PC-9 (cell line): ENCODE measurements at regions not wholly inside any gene's neighbourhood (a gene's known extent, or its start where the extent isn't known, plus 50 kb on each side); places are given as distances from the start of the nearest gene placed in this dataset.

Experiments
- BruUV-seq: library from RNA; stranded (reverse); fragments of 400-500 nt; replicated peaks from 2 replicates; lab custom pipeline; 2021; lab: Mats Ljungman, UMichigan
- CTCF ChIA-PET: fragments of 300-600 bp; sonication (Branson Sonifier 250); formaldehyde crosslinking; loops from one replicate; lab custom pipeline; 2022; ENCODE audit warnings: antibody characterized with exemption; lab: Charles Lee
- POLR2A ChIA-PET: fragments of 300-600 bp; sonication (Branson Sonifier 250); formaldehyde crosslinking; loops from one replicate; lab custom pipeline; 2022; ENCODE audit warnings: antibody characterized with exemption; ENCODE audit not compliant: unreplicated experiment; lab: Charles Lee
- DNase-seq, 2 experiments: peaks; one replicate each; pipeline versions ENCODE4 v3.0.0 to v3.0.0-alpha.2; 2015 to 2022; ENCODE audit warnings: mixed read lengths in 1 of 2
- H2AFZ ChIP-seq: fragments of 200-600 bp; sonication (generic); 2 replicates; pipeline ENCODE4 v1.8.1; 2017; ENCODE audit warnings: antibody characterized with exemption
- H3F3A ChIP-seq: fragments of 200-600 bp; sonication (generic); 2 replicates; pipeline ENCODE4 v1.8.1; 2017; ENCODE audit warnings: antibody characterized with exemption, mild to moderate bottlenecking, low read depth; ENCODE audit not compliant: insufficient read depth
- H3K27ac ChIP-seq: fragments of 200-600 bp; sonication (generic); 2 replicates; pipeline ENCODE4 v1.6.1; 2016; ENCODE audit warnings: mixed run types
- H3K27me3 ChIP-seq: fragments of 200-600 bp; sonication (generic); 2 replicates; pipeline ENCODE4 v1.6.1; 2016; ENCODE audit warnings: low read depth, mixed run types; ENCODE audit not compliant: insufficient read depth
- H3K36me3 ChIP-seq: fragments of 200-600 bp; sonication (generic); 2 replicates; pipeline ENCODE4 v1.6.1; 2016; ENCODE audit warnings: low read depth, mixed run types
- H3K4me1 ChIP-seq: fragments of 200-600 bp; sonication (generic); replicated peaks from 2 replicates; pipeline ENCODE4 v1.6.1; 2016; ENCODE audit warnings: mixed run types; ENCODE audit not compliant: insufficient read depth
- H3K4me2 ChIP-seq: fragments of 200-600 bp; sonication (generic); 2 replicates; pipeline ENCODE4 v1.6.1; 2017; ENCODE audit warnings: mixed run types
- H3K4me3 ChIP-seq: fragments of 200-600 bp; sonication (generic); 2 replicates; pipeline ENCODE4 v1.6.1; 2016; ENCODE audit warnings: mixed run types
- H3K79me2 ChIP-seq: fragments of 200-600 bp; sonication (generic); 2 replicates; pipeline ENCODE4 v1.6.1; 2017; ENCODE audit warnings: low read depth, mixed run types
- H3K9me2 ChIP-seq: fragments of 200-600 bp; sonication (generic); 2 replicates; pipeline ENCODE4 v1.8.1; 2017; ENCODE audit warnings: mild to moderate bottlenecking; ENCODE audit not compliant: insufficient read depth
- H3K9me3 ChIP-seq: fragments of 200-600 bp; sonication (generic); 2 replicates; pipeline ENCODE4 v1.8.1; 2016; ENCODE audit warnings: low read depth; ENCODE audit not compliant: insufficient read depth
- H4K20me1 ChIP-seq: fragments of 200-600 bp; sonication (generic); 2 replicates; pipeline ENCODE4 v1.8.1; 2017; ENCODE audit not compliant: insufficient read depth
- EZH2 ChIP-seq: fragments of 200-600 bp; sonication (generic); IDR thresholded peaks from 2 replicates; pipeline ENCODE4 v1.8.0; 2017; ENCODE audit warnings: antibody characterized with exemption, low read depth
- intact Hi-C: fragments of 100-400 bp; cut with micrococcal nuclease; formaldehyde crosslinking; loops from one replicate; pipeline ENCODE4 v1.10.0; 2022; ENCODE audit not compliant: unreplicated experiment
- TF ChIP-seq, protein P1 (sequence below): fragments of 200-600 bp; sonication (generic); conservative IDR thresholded peaks from 2 replicates; pipeline ENCODE4 v1.6.1; 2017; ENCODE audit warnings: mixed run types, antibody characterized with exemption, mild to moderate bottlenecking, moderate library complexity

DNA sequence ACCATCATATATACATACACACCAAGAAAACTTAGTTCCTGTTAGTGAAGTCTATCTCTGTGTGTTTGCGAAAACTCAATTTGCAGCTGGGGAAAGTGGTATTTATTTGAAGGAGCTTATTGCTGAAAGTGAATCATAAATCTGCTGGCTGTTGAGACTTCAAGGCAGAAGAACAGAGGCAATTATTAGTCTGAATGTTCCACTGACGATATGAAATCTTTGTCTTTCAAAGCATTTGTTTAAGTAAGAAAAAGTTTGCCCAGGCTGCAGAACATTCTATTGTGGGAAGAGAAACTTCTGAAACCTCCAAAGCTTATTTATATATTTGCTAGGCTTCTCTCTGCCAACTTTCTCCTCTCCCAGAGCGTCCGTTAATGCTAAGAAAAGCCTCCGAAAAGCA lies 255.7 kb upstream of the TMPO start:
- H2AFZ ChIP-seq, result no peak overlapping the region
- no peaks in the 10 kb centered on the region for H3F3A ChIP-seq
- no peaks in the 10 kb centered on the region for H3K9me2 ChIP-seq
- no peak overlapping the region for H3K4me2 ChIP-seq
- no peaks in the 10 kb centered on the region for H3K79me2 ChIP-seq
- H3K27ac ChIP-seq, result no peak overlapping the region
- no peaks in the 10 kb centered on the region for H3K36me3 ChIP-seq
- no peak for DNase-seq
- no peaks in the 10 kb centered on the region for H4K20me1 ChIP-seq
- no TSS peak for BruUV-seq
- TF ChIP-seq, protein P1, sequence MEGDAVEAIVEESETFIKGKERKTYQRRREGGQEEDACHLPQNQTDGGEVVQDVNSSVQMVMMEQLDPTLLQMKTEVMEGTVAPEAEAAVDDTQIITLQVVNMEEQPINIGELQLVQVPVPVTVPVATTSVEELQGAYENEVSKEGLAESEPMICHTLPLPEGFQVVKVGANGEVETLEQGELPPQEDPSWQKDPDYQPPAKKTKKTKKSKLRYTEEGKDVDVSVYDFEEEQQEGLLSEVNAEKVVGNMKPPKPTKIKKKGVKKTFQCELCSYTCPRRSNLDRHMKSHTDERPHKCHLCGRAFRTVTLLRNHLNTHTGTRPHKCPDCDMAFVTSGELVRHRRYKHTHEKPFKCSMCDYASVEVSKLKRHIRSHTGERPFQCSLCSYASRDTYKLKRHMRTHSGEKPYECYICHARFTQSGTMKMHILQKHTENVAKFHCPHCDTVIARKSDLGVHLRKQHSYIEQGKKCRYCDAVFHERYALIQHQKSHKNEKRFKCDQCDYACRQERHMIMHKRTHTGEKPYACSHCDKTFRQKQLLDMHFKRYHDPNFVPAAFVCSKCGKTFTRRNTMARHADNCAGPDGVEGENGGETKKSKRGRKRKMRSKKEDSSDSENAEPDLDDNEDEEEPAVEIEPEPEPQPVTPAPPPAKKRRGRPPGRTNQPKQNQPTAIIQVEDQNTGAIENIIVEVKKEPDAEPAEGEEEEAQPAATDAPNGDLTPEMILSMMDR, result no peak
- no peak for TF ChIP-seq EZH2
- H3K4me1 ChIP-seq, result no peaks in the 10 kb centered on the region
- H3K27me3 ChIP-seq, result peaks cover 54% of the 10 kb centered on the region
- intact Hi-C loops, result no loop called here
- H3K9me3 ChIP-seq, result no peaks in the 10 kb centered on the region
- POLR2A ChIA-PET, result no interaction called here
- no peak overlapping the region for H3K4me3 ChIP-seq
- CTCF ChIA-PET, result no interaction called here

DNA sequence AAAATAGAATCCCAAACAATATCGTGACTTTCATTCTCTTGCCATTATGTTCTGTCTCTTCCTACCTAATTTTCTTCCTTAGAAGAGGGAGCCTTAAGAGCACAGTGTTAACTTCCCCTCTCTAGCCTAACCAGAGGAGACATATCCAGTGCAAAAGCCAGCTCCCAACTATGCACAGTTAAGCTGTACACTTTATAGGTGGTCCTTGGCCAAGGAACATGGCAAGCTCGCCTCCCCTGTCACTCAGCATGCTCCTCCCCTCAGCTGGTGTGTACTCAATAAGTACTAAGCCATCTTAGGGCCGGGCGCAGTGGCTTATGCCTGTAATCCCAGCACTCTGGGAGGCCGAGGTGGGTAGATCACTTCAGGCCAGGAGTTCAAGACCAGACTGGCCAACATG lies 255.1 kb upstream of the TMPO start:
- no peak for TF ChIP-seq EZH2
- TF ChIP-seq, protein P1, result no peak
- no peaks in the 10 kb centered on the region for H3K36me3 ChIP-seq
- ChIA-PET POLR2A (no interaction called here), CTCF (no interaction called here)
- no peaks in the 10 kb centered on the region for H3K9me2 ChIP-seq
- H3K27me3 ChIP-seq, result peaks cover 52% of the 10 kb centered on the region
- no peak overlapping the region for H3K4me2 ChIP-seq
- no peaks in the 10 kb centered on the region for H3K9me3 ChIP-seq
- H4K20me1 ChIP-seq, result no peaks in the 10 kb centered on the region
- no peaks in the 10 kb centered on the region for H3K4me1 ChIP-seq
- H2AFZ ChIP-seq, result no peak overlapping the region
- H3F3A ChIP-seq, result no peaks in the 10 kb centered on the region
- no peak overlapping the region for H3K27ac ChIP-seq
- no peak overlapping the region for H3K4me3 ChIP-seq
- intact Hi-C loops, result no loop called here
- no peak for DNase-seq
- no peaks in the 10 kb centered on the region for H3K79me2 ChIP-seq
- BruUV-seq, result no TSS peak

DNA sequence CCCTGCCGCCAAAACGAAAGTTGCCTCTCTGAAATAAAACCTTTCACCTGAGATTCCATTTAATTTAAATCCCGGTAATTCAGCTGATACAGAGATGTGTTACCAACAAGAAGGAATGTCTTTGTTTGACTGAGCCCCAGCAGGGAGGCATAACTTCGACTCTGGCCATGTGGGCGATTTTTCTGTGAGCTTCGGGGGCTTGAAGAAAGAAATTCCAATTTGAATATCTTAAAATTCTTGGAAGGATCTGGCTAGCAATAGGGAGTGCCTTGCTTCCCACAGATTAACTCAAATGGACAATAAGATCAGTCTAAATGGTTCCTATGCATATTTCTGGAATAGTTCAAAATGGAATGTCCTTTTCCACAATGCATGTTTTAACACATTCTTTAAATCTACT lies 252.5 kb upstream of the TMPO start:
- H3K27me3 ChIP-seq, result peaks cover 42% of the 10 kb centered on the region

More for the DNA sequence above, 252.5 kb upstream of the TMPO start:
- no peaks in the 10 kb centered on the region for H4K20me1 ChIP-seq
- H3F3A ChIP-seq, result no peaks in the 10 kb centered on the region
- no peak overlapping the region for H3K4me2 ChIP-seq
- H2AFZ ChIP-seq, result no peak overlapping the region
- H3K9me3 ChIP-seq, result no peaks in the 10 kb centered on the region
- no TSS peak for BruUV-seq
- H3K79me2 ChIP-seq, result no peaks in the 10 kb centered on the region
- intact Hi-C loops, result no loop called here
- ChIA-PET CTCF (no interaction called here), POLR2A (no interaction called here)
- DNase-seq, result no peak
- H3K36me3 ChIP-seq, result no peaks in the 10 kb centered on the region
- no peak overlapping the region for H3K27ac ChIP-seq
- no peaks in the 10 kb centered on the region for H3K9me2 ChIP-seq
- H3K4me1 ChIP-seq, result no peaks in the 10 kb centered on the region
- no peak overlapping the region for H3K4me3 ChIP-seq
- TF ChIP-seq EZH2, result no peak
- TF ChIP-seq, protein P1, result no peak
